Fibroblast of lung (primary cell): ENCODE measurements at regions not wholly inside any gene's neighbourhood (a gene's known extent, or its start where the extent isn't known, plus 50 kb on each side); places are given as distances from the start of the nearest gene placed in this dataset.

Source experiments
- EZH2 ChIP-seq: IDR thresholded peaks from 2 replicates; pipeline ENCODE4 v1.5.1; 2012; ENCODE audit warnings: low read length, control low read depth, mild to moderate bottlenecking; ENCODE audit errors: missing control alignments
- TF ChIP-seq, protein P1 (sequence below), 2 donors: IDR thresholded peaks in 1 of 2; conservative IDR thresholded peaks in 1 of 2; 1 replicate in 1 of 2; 2 replicates in 1 of 2; pipeline ENCODE4 v1.5.1; 2011 to 2012; ENCODE audit warnings: low read length in 2 of 2, control low read depth in 1 of 2, inconsistent platforms in 1 of 2, low read depth in 1 of 2, mild to moderate bottlenecking in 1 of 2

DNA sequence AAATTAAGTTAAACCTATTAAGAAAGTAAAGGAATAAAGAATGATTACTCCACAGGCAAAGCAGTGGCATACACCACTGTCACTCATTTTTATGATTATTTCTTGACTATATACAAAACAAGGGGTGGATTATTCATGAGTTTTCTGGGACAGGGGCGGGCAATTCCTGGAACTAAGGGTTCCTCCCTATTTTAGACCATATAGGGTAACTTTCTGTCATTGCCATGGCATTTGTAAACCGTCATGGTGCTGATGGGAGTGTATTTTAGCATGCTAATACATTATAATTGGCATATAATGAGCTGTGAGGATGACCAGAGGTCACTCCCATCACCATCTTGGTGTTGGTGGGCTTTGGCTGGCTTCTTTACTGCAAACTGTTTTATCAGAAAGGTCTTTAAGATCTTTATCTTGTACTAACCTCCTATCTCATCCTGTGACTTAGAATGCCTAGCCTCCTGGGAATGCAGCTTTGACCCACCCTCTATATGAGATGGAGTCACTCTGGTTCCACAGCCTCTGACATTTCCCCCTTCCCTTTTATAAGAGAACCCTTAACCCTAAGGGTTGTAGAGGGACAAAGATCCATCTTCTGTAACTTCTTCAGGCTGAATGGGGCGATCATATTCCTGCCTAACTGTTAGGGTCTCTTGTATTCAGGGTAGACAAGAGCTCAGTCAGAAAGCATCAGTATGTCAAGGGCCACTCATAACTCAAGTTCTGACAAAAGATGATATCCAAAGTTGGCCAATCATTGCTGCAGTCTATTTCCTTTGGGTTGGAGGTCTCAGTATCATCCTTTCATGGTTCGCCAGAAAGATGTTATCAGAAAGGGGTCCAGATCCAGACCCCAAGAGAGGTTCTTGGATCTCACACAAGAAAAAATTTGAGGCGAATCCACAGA, 79.5 kb upstream of the LIPC start:
- TF ChIP-seq, protein P1, sequence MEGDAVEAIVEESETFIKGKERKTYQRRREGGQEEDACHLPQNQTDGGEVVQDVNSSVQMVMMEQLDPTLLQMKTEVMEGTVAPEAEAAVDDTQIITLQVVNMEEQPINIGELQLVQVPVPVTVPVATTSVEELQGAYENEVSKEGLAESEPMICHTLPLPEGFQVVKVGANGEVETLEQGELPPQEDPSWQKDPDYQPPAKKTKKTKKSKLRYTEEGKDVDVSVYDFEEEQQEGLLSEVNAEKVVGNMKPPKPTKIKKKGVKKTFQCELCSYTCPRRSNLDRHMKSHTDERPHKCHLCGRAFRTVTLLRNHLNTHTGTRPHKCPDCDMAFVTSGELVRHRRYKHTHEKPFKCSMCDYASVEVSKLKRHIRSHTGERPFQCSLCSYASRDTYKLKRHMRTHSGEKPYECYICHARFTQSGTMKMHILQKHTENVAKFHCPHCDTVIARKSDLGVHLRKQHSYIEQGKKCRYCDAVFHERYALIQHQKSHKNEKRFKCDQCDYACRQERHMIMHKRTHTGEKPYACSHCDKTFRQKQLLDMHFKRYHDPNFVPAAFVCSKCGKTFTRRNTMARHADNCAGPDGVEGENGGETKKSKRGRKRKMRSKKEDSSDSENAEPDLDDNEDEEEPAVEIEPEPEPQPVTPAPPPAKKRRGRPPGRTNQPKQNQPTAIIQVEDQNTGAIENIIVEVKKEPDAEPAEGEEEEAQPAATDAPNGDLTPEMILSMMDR (conservative IDR thresholded peaks at IDR 0.05 in 1 of 2, IDR thresholded peaks at IDR 0.05 in 1 of 2; ENCODE audit: low read depth in 1 of 2, low read length in 2 of 2): no peak
- no peak for TF ChIP-seq EZH2
